GM18502 (cell line): ENCODE measurements at regions not wholly inside any gene's neighbourhood (a gene's known extent, or its start where the extent isn't known, plus 50 kb on each side); places are given as distances from the start of the nearest gene placed in this dataset.
"Not testable (repeated sequence)": the region's sequence is repeated elsewhere in the genome, so short reads cannot be mapped to it uniquely, and the experiment has no call there.

Source experiments
- ATAC-seq: cut with Tn5 transposase; IDR thresholded peaks from one replicate; pipeline ENCODE4 v1.9.1; 2021; ENCODE audit warnings: mild to moderate bottlenecking; ENCODE audit not compliant: unreplicated experiment, poor library complexity

DNA sequence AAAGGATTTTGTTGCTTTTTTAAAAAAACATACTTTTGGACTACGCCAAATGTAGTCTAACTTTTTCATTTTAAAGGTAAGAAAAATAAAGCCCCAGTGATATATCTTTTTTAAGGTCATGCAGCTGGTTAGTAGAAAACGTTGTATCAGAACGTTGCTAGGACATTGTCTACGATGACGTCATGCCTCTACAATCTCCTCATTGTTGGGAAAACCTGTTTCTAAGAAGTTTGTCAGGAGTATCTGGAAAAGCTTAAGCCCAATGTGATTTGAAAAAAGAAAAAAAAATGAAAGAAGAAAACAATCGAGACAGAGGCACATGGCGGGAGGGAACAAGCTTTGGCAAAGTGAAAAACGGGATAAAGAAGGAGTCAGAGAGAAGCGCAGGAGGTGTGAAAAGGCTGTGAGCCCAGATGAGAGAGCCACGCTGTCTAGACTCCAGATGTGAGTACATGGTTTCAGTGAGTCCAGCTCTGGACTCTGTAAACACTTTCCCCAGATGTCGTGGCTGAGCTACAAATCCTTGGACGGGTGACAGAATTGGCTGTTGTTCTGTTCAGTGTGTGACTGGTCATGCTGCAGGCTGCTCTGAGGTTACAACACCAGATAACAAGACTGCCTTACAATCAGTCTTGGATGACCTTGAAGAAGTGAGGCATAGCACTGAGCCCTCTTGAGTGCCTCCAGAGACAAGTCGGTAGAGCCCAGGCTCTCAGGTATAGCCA is 656.7 kb upstream of the ID4 start:
- ATAC-seq: no peak

DNA sequence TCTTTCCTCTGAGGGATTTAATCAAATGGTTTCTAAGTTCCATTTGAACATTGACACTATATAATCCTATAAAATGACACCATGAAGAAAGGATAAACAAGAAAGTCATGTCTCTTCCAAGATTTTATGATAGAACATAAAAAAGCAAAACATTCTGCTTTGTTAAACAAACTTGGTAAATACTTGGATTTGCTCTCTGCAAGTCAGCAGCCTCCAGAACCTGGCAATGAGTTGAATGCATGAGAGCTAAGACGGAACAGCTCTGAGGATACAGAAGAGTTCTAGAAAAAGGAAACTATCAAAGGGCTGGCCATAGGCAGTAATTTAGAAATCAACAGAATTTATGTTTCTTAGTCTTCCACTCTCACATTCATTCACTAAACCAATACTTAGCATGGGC is 656.0 kb upstream of the ID4 start:
- ATAC-seq: no peak

DNA sequence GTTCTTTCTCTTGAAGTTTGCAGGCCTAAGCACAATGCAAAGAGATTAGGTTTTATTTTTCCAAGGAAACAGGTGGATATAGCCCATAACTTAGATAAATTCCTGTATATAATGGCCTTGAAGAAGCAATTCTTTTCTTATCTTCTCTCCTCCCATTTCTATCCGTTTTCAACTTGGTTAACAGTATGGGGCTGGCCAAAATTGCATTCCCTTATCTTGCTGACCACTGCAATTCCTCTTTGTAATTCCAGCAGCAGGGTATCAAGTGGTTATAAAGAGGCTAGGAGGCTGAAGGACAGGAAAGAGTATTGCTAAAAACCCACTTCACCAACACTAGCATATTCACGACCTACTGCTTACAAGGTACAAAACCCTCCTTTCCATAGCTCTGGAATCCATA is 643.5 kb upstream of the ID4 start:
- no peak for ATAC-seq

DNA sequence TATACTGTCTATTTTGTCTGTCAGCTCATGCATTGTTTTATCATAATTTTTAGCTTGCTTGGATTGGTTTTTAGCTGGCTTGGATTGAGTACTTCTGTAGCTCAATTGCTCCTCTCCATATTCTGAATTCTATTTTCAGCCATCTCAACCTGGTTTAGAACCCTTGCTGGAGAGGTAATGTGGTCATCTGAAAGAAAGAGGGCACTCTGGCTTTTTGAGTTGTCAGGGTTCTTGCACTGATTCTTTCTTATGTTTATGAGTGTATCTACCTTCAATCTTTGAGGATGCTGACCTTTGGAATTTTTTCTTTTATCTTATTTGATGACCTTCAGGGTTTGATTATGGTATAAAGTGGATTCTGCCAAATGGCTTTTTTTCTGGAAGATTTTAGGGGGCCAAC is 632.7 kb upstream of the ID4 start:
- ATAC-seq: no peak

DNA sequence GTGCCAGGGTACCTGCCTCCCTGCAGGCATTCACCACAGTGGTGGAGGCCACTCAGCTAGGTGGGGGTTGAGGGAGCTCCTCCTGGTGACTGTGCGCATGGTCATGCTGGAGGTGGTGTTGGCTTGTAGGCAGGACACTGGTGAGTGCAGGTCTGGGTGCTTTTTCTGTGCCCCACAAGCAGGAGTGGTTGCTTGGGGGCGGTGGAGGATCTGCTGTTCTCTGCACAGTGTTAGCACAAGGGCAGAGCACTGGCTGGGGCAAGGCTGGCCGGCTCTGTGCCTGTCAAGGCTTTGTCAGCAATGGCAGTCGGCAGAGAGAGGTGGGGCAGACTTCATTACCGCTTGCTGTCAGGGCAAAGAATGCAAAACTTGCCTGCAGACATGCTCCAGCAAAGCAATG is 632.1 kb upstream of the ID4 start:
- ATAC-seq: no peak

DNA sequence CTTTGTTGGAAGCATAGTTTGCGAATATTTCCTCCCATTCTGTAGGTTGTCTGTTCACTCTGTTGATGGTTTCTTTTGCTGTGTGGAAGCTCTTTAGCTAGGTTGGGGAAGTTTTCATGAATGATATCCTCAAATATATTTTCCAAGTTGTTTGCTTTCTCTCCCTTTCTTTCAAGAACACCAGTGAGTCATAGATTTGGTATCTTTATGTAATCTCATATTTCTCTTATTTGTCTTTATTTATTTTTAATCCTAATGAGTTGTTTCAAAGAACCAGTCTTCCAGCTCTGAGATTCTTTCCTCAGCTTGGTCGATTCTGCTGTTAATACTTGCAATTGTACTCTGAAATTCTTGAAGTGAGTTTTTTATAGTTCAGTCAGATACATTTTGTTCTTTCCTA is 628.0 kb upstream of the ID4 start:
- no peak for ATAC-seq

DNA sequence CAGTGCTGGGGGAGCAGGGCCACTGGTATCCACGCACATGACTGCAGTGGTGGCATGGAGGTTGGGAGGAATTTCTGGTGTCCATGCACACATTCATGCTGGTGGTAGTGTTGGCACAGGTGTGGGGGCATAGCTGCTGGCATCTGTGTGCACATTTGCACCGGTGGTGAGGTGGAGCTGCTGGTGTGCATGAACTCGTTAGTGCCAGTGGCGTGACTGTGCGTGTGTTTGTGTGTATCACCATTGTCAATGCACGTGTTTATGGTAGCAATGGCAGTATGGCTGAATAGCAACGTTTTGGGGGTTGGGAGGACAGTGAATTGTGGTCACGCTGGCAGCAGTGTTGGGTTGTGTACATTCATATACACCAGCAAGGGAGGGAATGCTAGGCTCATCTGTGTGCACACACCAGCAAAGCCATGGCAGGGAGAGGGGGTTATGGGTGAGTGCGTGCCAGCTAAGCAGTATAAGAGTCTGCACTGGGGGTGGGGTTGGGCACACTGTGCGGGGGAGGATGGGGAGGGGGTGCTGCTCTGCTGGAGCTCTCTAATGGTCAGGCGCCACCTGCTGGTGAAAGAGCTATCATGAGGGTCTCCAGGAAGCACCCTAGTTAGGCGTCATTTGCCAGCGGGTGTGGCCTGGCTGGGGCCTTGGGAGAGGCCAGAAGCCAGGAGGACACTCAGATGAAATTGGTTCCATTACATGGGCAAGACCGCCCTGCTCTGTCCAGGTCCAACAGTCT is 626.1 kb upstream of the ID4 start:
- ATAC-seq: no peak

DNA sequence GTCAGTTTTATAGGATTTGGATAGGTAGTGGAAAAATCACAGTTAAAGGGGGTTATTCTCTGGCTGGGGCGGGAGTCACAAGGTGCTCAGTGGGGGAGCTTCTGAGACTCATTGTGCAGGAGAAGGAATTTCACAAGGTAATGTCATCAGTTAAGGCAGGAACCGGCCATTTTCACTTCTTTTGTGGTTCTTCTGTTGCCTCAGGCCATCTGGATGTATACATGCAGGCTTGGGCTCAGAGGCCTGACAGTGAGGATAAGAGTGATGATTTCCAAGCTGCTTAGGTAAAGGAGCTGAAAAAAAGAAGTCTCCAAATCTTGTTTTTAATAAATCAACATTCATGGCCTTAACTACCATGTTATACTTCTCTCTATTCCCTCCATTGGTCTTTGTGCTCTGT is 622.9 kb upstream of the ID4 start:
- ATAC-seq: no peak

DNA sequence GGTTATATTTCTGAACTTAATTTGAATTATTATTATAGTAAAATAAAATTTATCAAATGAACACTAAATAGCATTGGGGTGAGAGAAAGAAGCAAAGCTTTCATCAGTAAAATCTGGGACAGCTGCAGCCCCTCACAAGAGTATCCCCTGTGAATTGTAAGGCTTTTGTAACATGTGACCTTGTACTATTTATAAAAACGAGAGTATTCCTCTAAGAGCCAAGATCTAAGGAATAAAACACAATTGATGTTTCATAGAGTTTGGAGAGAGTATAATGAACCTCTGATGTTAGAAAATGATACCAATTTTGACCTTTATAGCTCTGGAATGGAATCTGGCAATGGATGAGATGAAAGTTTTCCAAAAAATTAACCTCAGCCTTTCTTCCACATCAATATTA is 617.2 kb upstream of the ID4 start:
- ATAC-seq: no peak

DNA sequence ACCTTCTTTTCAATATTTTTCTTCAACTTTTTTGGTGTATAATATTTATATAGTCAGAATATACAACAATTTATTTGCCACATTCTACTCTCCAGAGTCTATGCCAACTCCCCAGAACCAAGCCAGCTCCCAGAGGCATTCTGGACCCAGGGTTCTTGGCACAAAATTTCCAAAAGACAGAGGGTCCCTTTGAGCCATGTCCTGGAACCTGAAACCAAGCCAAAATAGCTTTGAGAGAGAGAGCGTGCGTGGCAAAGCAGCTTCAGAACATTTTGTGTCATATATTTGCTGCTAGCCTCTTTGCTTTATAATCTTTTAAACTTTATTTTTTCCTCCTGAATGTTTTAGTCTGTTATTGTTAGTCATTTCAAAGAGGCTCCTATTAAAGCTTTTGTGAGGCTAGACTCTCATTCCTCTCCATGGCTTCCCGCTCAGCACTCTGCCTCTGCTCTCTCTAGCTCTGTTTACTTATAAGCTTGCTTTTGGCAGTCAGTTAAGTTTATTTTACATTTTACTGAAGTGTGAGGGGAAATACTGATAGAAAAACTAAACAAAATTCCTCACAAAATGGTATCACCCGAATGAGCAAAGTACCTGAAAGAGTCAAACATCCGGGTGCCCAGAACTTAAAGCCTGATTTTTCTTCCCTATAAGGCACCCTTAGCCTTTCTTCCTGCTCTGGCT is 605.1 kb upstream of the ID4 start:
- no peak for ATAC-seq

DNA sequence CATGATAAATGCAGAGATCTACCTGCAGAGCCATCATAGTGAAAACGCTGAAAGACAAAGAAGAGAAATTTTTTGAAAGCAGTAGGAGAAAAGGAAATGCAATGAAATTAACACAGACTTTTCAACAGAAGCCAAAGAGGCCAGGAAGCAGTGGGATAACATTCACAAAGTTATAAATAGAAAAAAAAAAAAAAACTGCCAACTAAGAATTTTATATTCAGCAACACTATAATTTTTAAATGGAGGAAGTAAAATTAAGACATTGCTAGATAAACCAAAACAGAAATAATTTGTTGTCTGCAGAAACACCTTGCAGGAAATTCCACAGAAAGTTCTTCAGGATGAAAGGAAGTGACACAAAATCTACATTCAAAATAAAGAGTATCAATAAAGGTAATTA is 591.5 kb upstream of the ID4 start:
- no peak for ATAC-seq

DNA sequence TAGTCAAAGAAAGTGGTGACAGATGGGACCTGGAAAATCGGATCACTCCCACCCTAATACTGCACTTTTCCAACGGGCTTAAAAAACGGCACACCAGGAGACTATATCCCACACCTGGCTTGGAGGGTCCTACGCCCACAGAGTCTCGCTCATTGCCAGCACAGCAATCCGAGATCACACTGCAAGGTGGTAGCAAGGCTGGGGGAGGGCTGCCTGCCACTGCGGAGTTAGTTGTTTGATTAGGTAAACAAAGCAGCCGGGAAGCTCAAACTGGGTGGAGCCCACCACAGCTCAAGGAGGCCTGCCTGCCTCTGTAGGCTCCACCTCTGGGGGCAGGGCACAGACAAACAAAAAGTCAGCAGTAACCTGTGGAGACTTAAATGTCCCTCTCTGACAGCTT is 590.0 kb upstream of the ID4 start:
- not testable (repeated sequence) for ATAC-seq

DNA sequence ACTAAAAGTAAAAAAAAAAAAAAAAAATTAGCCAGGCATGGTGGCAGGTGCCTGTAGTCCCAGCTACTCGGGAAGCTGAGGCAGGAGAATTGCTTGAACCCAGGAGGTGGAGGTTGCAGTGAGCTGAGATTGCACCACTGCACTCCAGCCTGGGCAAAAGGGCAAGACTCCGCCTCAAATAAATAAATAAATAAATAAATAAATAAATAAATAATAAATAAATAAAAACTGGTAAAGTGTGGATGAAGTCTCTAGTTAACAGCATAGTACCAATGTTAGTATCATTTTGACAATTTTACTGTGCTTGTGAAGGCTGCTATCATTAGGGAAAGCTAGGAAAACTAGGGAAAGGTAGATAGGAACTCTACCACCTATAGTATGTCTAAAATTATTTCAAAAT is 581.0 kb upstream of the ID4 start:
- not testable (repeated sequence) for ATAC-seq

DNA sequence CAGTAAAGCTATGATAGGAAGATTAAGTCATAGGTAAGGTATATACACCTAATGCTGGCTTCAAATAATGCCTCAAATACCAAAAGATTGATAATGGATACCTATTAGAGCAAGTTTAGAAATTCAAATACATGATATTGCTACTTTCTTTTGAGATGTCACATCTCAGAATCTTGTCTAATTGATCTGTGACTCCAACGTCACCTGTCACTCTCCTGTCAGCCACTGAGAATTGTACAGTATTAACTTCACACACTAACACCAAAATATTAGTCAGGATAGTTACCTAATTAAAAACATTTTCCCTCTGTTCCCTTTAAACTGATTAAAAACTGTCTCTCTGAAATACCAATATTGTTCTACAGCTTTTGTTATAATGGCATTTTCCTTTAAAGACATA is 575.5 kb upstream of the ID4 start:
- ATAC-seq: no peak

DNA sequence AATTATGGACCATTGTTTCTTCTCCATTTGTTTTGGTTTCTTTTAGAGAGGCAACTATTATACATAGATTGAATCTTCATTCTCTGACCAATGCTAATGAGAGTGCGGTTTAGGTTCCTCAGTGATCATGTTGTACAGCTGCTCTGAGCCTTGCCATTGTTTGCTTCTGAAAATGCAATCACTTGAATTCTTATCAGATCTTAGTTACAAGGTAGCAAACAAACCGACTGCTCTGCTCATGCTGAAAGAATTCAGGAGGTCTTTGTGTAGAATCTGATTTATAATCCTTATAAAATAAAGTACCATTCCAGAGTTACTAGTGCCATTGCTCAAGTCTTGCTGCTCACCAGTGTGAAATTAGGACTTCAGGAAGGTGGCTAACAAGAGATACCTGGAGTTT is 569.1 kb upstream of the ID4 start:
- ATAC-seq: no peak

DNA sequence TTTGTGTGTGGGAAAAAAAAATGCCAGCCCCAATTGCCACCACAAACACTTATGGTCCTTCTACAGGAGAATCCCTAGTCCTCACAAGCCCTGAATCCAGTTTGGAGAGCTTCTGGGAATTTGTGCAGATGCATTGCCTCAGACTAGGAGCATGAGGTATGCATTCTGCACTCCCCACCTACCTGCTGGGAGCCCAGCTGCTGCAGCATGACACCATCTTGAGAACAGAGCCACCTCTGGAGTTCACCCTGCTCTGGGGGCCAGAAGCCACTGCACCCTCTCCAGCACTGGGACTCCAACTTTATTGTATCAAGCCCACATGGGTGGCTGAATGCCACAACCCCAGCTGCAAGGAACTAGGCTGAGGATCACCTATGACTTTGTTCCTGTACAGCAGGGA is 568.5 kb upstream of the ID4 start:
- ATAC-seq: no peak

DNA sequence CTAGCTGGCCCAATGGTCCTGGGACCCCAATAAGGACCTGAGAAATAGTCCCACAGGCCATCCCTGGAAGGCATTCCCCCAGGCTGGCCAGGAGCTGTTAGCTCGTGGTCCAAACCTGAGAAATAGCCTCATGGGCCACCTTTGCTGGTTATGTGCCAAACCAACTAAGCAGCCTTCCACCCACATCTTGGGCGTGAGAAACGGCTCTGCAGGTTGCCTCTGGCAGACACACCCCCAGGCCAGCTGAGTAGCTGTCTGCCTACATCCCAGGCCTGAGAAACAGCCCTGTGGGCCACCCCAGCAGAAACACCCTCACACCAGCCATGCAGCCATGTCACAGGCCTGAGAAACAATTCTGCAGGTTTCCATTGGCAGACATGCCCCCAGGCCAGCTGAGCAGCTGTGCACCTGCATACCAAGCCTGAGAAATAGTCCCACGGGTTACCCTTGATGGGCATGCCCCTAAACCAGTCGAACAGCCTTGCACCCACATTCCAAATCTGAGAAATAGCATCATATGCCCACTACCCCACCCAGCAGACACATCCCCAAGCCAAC is 567.8 kb upstream of the ID4 start:
- no peak for ATAC-seq

DNA sequence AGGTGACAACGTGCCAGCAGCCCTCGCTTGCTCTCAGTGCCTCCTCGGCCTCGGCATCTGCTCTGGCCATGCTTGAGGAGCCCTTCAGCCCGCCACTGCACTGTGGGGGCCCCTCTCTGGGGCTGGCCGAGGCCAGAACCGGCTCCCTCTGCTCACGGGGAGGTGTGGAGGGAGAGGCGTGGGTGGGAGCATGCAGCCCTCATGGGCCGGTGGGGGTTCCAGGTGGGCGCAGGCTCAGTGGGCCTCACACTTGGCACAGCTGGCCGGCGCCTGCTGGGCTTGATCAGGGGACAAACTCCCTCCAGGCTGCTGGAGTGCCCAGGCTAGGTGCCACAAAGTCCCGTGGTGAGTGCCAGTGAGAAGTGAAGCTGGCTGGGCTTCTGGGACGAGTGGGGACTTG is 566.6 kb upstream of the ID4 start:
- no peak for ATAC-seq

DNA sequence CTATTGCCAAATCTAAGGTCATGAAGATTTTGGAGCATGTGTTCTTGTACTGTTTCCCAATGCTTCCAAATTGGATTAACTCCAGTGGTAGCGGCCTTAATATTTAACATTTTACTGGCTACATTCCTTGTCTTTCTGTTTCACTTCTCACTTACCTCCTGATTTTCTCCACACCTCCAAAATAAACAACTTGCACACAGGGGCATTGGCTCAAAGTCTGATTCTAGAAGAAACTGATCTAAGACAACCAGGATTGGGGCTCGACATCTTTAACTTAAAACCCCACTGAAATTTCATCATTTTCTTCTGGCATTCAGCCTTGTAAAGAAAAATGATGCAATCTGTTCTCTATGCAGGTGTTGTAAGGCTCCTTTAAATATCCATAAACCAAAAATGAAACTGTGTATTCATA is 557.9 kb upstream of the ID4 start:
- ATAC-seq: no peak

DNA sequence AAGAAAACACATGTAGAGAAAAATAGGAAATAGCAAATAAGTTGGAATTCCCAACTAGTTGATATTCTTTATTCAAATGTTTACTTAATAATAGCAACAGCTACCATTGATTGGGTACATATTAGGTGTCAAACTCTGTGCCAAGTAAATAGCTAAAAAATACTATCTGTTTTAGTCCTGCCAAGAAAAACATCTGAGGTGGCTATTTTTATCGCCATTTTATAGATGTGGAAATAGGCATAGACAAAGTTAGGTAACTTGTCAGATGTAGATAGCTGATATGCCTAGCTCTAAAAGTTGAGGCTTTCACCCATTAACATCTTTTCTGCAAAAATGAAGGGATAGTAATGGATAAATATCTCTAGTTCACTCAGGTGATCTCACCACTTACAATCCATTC is 549.2 kb upstream of the ID4 start:
- ATAC-seq: no peak

DNA sequence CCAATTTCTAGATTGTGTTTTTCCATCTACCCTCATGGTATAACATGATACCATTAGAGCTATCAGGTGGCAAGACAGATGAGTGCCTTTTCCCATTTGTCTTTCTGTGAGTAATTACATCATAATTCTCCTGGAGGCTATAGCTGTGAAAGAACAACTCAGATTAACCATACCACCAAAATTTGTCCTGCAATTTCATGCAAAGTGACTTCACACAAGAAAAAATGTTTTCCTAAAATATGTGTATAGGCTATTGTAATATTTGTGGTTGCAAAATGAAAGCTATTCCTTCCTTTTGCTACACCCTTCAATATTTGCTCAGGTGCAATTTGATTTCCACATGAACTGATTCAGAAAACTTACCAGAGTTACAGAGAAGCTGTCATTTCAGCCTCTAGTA is 547.7 kb upstream of the ID4 start:
- no peak for ATAC-seq
